ENCODE measurements at regions not wholly inside any gene's neighbourhood (a gene's known extent, or its start where the extent isn't known, plus 50 kb on each side); places are given as distances from the start of the nearest gene placed in this dataset.

GRCh38 chr2:134170700-134171099, 83.2 kb upstream of the MGAT5 start:
- no peaks in the 10 kb centered on the region for H3K9me3 ChIP-seq
- no peak for DNase-seq
- WGBS, 2 donors = 48 to 57% methylated on average over 3 of the region's 3 CpGs
- no peaks in the 10 kb centered on the region for H3K4me1 ChIP-seq
- intact Hi-C loops (cut with DNase I; ENCODE audit: low total_unique reads) = no loop called here
- TF ChIP-seq, protein P1, sequence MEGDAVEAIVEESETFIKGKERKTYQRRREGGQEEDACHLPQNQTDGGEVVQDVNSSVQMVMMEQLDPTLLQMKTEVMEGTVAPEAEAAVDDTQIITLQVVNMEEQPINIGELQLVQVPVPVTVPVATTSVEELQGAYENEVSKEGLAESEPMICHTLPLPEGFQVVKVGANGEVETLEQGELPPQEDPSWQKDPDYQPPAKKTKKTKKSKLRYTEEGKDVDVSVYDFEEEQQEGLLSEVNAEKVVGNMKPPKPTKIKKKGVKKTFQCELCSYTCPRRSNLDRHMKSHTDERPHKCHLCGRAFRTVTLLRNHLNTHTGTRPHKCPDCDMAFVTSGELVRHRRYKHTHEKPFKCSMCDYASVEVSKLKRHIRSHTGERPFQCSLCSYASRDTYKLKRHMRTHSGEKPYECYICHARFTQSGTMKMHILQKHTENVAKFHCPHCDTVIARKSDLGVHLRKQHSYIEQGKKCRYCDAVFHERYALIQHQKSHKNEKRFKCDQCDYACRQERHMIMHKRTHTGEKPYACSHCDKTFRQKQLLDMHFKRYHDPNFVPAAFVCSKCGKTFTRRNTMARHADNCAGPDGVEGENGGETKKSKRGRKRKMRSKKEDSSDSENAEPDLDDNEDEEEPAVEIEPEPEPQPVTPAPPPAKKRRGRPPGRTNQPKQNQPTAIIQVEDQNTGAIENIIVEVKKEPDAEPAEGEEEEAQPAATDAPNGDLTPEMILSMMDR (IDR thresholded peaks at IDR 0.05) = no peak
- no peak for TF ChIP-seq POLR2A (IDR thresholded peaks at IDR 0.05)
- no peak overlapping the region for H3K4me3 ChIP-seq
- no peaks in the 10 kb centered on the region for H3K27me3 ChIP-seq
- no peak overlapping the region for H3K27ac ChIP-seq
- H3K36me3 ChIP-seq (ENCODE audit: low read depth, missing control alignments) = no peaks in the 10 kb centered on the region

DNA sequence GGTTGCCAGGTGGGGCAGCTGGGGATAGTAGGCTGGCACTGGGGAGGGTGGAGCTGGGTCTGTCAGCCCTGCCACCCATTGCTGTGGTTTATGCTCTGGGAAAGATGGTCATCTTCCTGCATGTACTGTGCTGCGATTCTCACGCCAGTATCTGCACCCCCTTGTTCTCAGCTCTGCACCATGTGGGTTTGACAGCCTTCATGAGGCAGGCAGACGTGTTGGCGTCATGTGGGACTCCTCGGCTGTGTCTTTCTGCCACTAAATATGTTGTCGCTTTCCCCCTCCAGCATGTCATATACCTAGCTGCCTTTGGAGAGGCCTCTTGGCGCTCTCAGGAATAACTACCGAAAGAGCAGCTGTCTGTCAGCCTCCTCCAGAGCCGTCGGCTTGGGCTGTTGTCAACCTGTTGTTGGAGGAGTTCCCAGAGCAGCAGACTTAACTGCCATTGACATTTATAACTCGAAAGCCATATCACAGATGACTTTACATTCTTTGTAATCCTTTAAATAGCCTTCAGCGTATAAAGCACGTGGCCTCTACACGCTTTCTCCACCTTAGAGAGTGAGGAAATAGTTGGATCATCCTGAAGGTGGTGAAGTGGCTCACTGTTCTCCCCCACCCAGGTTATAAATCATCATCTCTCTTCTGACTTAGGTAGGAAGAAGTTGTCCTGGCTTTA, 80.4 kb upstream of the MGAT5 start:
- TF ChIP-seq, protein P1 (IDR thresholded peaks at IDR 0.05) = no peak
- TF ChIP-seq POLR2A (IDR thresholded peaks at IDR 0.05) = no peak
- Histone ChIP-seq H3K36me3 (ENCODE audit: low read depth, missing control alignments) (no peaks in the 10 kb centered on the region), H3K4me3 (no peak overlapping the region), H3K27me3 (no peaks in the 10 kb centered on the region), H3K9me3 (no peaks in the 10 kb centered on the region), H3K27ac (no peak overlapping the region), H3K4me1 (no peaks in the 10 kb centered on the region)
- WGBS, 2 donors = 78 to 94% methylated on average over 14 of the region's 14 CpGs
- DNase-seq = no peak
- intact Hi-C loops (cut with DNase I; ENCODE audit: low total_unique reads) = no loop called here

- Histone ChIP-seq H3K4me3 (no peak overlapping the region), H3K4me1 (no peaks in the 10 kb centered on the region), H3K27me3 (no peaks in the 10 kb centered on the region), H3K9me3 (no peaks in the 10 kb centered on the region), H3K27ac (no peak overlapping the region), H3K36me3 (ENCODE audit: low read depth, missing control alignments) (no peaks in the 10 kb centered on the region)
- TF ChIP-seq, protein P1 (IDR thresholded peaks at IDR 0.05) = no peak
- no peak for TF ChIP-seq POLR2A (IDR thresholded peaks at IDR 0.05)
- DNase-seq = no peak
- WGBS, 2 donors = 93 to 95% methylated on average over 3 to 5 of the region's 5 CpGs
- intact Hi-C loops (cut with DNase I; ENCODE audit: low total_unique reads) = no loop called here
Measured at GRCh38 chr2:134174711-134175110, 79.2 kb upstream of the MGAT5 start.

- WGBS, 2 donors = 69 to 92% methylated on average over 1 of the region's 1 CpG
- TF ChIP-seq, protein P1 (IDR thresholded peaks at IDR 0.05) = no peak
- TF ChIP-seq POLR2A (IDR thresholded peaks at IDR 0.05) = no peak
- no peaks in the 10 kb centered on the region for H3K36me3 ChIP-seq (ENCODE audit: low read depth, missing control alignments)
- H3K9me3 ChIP-seq = no peaks in the 10 kb centered on the region
- H3K4me3 ChIP-seq = no peak overlapping the region
- H3K4me1 ChIP-seq = no peaks in the 10 kb centered on the region
- no peaks in the 10 kb centered on the region for H3K27me3 ChIP-seq
- DNase-seq = no peak
- intact Hi-C loops (cut with DNase I; ENCODE audit: low total_unique reads) = no loop called here
- no peak overlapping the region for H3K27ac ChIP-seq
Measured at GRCh38 chr2:134175834-134176233, 78.0 kb upstream of the MGAT5 start.

- Histone ChIP-seq H3K4me3 (no peak overlapping the region), H3K27me3 (no peaks in the 10 kb centered on the region), H3K27ac (no peak overlapping the region), H3K9me3 (no peaks in the 10 kb centered on the region), H3K36me3 (ENCODE audit: low read depth, missing control alignments) (no peaks in the 10 kb centered on the region), H3K4me1 (no peaks in the 10 kb centered on the region)
- 84 to 85% methylated on average over 13 of the region's 13 CpGs for WGBS, 2 donors
- no peak for DNase-seq
- TF ChIP-seq, protein P1 (IDR thresholded peaks at IDR 0.05) = no peak
- intact Hi-C loops (cut with DNase I; ENCODE audit: low total_unique reads) = no loop called here
Measured at GRCh38 chr2:134177351-134177931, 76.4 kb upstream of the MGAT5 start.
